ENCODE measurements at regions not wholly inside any gene's neighbourhood (a gene's known extent, or its start where the extent isn't known, plus 50 kb on each side); places are given as distances from the start of the nearest gene placed in this dataset.

- intact Hi-C loops (cut with micrococcal nuclease) = no loop called here
- DNase-seq (no peak), ATAC-seq (no peak)
- no peaks in the 10 kb centered on the region for H3K27me3 Mint-ChIP-seq
- H3K36me3 Mint-ChIP-seq (ENCODE audit: low read depth) = no peaks in the 10 kb centered on the region
- CTCF ChIA-PET = no interaction called here
- peaks cover 14% of the 10 kb centered on the region for H3K4me1 Mint-ChIP-seq (ENCODE audit: low read depth)
- no peaks in the 10 kb centered on the region for H3K9me3 Mint-ChIP-seq
- no peak for TF ChIP-seq CTCF (IDR thresholded peaks at IDR 0.05)
- no peak overlapping the region for H3K27ac Mint-ChIP-seq
- POLR2A ChIA-PET = no interaction called here
- no peak overlapping the region for H3K4me3 Mint-ChIP-seq
These were observed 344.3 kb downstream of the BCOR start for GRCh38 chrX:39753293-39753996.

GRCh38 chrX:39755143-39756032 is 342.4 kb downstream of the BCOR start:
- no peaks in the 10 kb centered on the region for H3K27me3 Mint-ChIP-seq
- no peaks in the 10 kb centered on the region for H3K36me3 Mint-ChIP-seq (ENCODE audit: low read depth)
- H3K9me3 Mint-ChIP-seq = no peaks in the 10 kb centered on the region
- TF ChIP-seq CTCF (IDR thresholded peaks at IDR 0.05) = no peak
- peaks cover 17% of the 10 kb centered on the region for H3K4me1 Mint-ChIP-seq (ENCODE audit: low read depth)
- no peak overlapping the region for H3K27ac Mint-ChIP-seq
- ATAC-seq (no peak), DNase-seq (no peak)
- POLR2A ChIA-PET = no interaction called here
- intact Hi-C loops (cut with micrococcal nuclease) = no loop called here
- no peak overlapping the region for H3K4me3 Mint-ChIP-seq
- CTCF ChIA-PET = no interaction called here

- H3K27me3 Mint-ChIP-seq = no peaks in the 10 kb centered on the region
- no peaks in the 10 kb centered on the region for H3K36me3 Mint-ChIP-seq (ENCODE audit: low read depth)
- ATAC-seq = no peak
- no peaks in the 10 kb centered on the region for H3K9me3 Mint-ChIP-seq
- POLR2A ChIA-PET = no interaction called here
- no peak overlapping the region for H3K27ac Mint-ChIP-seq
- CTCF ChIA-PET = no interaction called here
- no peak overlapping the region for H3K4me3 Mint-ChIP-seq
- no peak for TF ChIP-seq CTCF (IDR thresholded peaks at IDR 0.05)
- peaks cover 17% of the 10 kb centered on the region for H3K4me1 Mint-ChIP-seq (ENCODE audit: low read depth)
- no peak for DNase-seq
- intact Hi-C loops (cut with micrococcal nuclease) = no loop called here
These were observed 341.5 kb downstream of the BCOR start for GRCh38 chrX:39756086-39756883.

- H3K9me3 Mint-ChIP-seq = no peaks in the 10 kb centered on the region
- no peak overlapping the region for H3K4me3 Mint-ChIP-seq
- H3K36me3 Mint-ChIP-seq (ENCODE audit: low read depth) = no peaks in the 10 kb centered on the region
- ATAC-seq (no peak), DNase-seq (no peak)
- H3K4me1 Mint-ChIP-seq (ENCODE audit: low read depth) = peaks cover 27% of the 10 kb centered on the region
- no peaks in the 10 kb centered on the region for H3K27me3 Mint-ChIP-seq
- POLR2A ChIA-PET = no interaction called here
- no peak for TF ChIP-seq CTCF (IDR thresholded peaks at IDR 0.05)
- H3K27ac Mint-ChIP-seq = no peak overlapping the region
- intact Hi-C loops (cut with micrococcal nuclease) = no loop called here
- CTCF ChIA-PET = no interaction called here
These were observed 339.8 kb downstream of the BCOR start for GRCh38 chrX:39757971-39758370.
